GM23248 (cell line): ENCODE measurements at regions not wholly inside any gene's neighbourhood (a gene's known extent, or its start where the extent isn't known, plus 50 kb on each side); places are given as distances from the start of the nearest gene placed in this dataset.
"Not testable (repeated sequence)": the region's sequence is repeated elsewhere in the genome, so short reads cannot be mapped to it uniquely, and the experiment has no call there.

ENCODE experiments used
- DNase-seq: peaks from one replicate; pipeline ENCODE4 v3.0.0-alpha.2; 2015
- H2AFZ ChIP-seq: fragments of 200-600 bp; sonication (generic); 2 replicates; pipeline ENCODE4 v1.6.1; 2016; ENCODE audit warnings: antibody characterized with exemption
- H3F3A ChIP-seq: fragments of 200-600 bp; sonication (generic); 2 replicates; pipeline ENCODE4 v1.6.1; 2016; ENCODE audit warnings: mild to moderate bottlenecking, antibody characterized with exemption, mixed run types; ENCODE audit not compliant: insufficient read depth
- H3K27ac ChIP-seq: fragments of 200-600 bp; sonication (generic); 2 replicates; pipeline ENCODE4 v1.5.1; 2016; ENCODE audit warnings: mild to moderate bottlenecking
- H3K27me3 ChIP-seq: fragments of 200-600 bp; sonication (generic); replicated peaks from 2 replicates; pipeline ENCODE4 v1.6.1; 2016; ENCODE audit warnings: mild to moderate bottlenecking; ENCODE audit not compliant: insufficient read depth
- H3K36me3 ChIP-seq: fragments of 200-600 bp; sonication (generic); 2 replicates; pipeline ENCODE4 v1.6.1; 2016; ENCODE audit warnings: low read depth, mild to moderate bottlenecking
- H3K4me1 ChIP-seq: fragments of 200-600 bp; sonication (generic); 2 replicates; pipeline ENCODE4 v1.6.1; 2016; ENCODE audit warnings: mild to moderate bottlenecking; ENCODE audit not compliant: insufficient read depth
- H3K4me2 ChIP-seq: fragments of 200-600 bp; sonication (generic); one replicate; pipeline ENCODE4 v1.6.1; 2016; ENCODE audit warnings: mild to moderate bottlenecking; ENCODE audit not compliant: unreplicated experiment
- H3K4me3 ChIP-seq: fragments of 200-600 bp; sonication (generic); 2 replicates; pipeline ENCODE4 v1.5.1; 2016; ENCODE audit warnings: mild to moderate bottlenecking
- H3K79me2 ChIP-seq: fragments of 200-600 bp; sonication (generic); 2 replicates; pipeline ENCODE4 v1.6.1; 2016; ENCODE audit warnings: mild to moderate bottlenecking; ENCODE audit not compliant: insufficient read depth
- H3K9ac ChIP-seq: fragments of 200-600 bp; sonication (generic); 2 replicates; pipeline ENCODE4 v1.6.1; 2016; ENCODE audit warnings: mild to moderate bottlenecking
- H3K9me2 ChIP-seq: fragments of 200-600 bp; sonication (generic); 2 replicates; pipeline ENCODE4 v1.6.1; 2016; ENCODE audit warnings: mixed run types, mild to moderate bottlenecking, moderate library complexity; ENCODE audit not compliant: insufficient read depth
- H3K9me3 ChIP-seq: fragments of 200-600 bp; sonication (generic); one replicate; pipeline ENCODE4 v1.6.1; 2017; ENCODE audit warnings: low read depth
- H4K20me1 ChIP-seq: fragments of 200-600 bp; sonication (generic); 2 replicates; pipeline ENCODE4 v1.6.0; 2016; ENCODE audit not compliant: insufficient read depth
- EZH2 ChIP-seq: fragments of 200-600 bp; sonication (generic); IDR thresholded peaks from 2 replicates; pipeline ENCODE4 v1.6.1; 2018; ENCODE audit warnings: antibody characterized with exemption, mild to moderate bottlenecking; ENCODE audit not compliant: insufficient read depth, poor library complexity, severe bottlenecking
- EZH2phosphoT487 ChIP-seq: fragments of 200-600 bp; sonication (generic); IDR thresholded peaks from 2 replicates; pipeline ENCODE4 v1.6.1; 2018; ENCODE audit warnings: antibody characterized with exemption, moderate library complexity, mild to moderate bottlenecking, low read depth; ENCODE audit not compliant: insufficient read depth
- WGBS, 2 experiments: methylation state at CpG; one replicate each; pipeline ENCODE4 v1.1.6; 2015 to 2017; ENCODE audit warnings: low lambda C conversion rate in 2 of 2, low coverage in 1 of 2; ENCODE audit errors: missing lambda C conversion rate in 2 of 2; 5-methylcytosine and 5-hydroxymethylcytosine counted together
- in situ Hi-C: fragments of 300-500 bp; cut with MboI; formaldehyde crosslinking; loops from 2 replicates; pipeline ENCODE4 v1.15.0; 2020

GRCh38 chr1:181984006-181984405 lies 77.5 kb downstream of the ZNF648 start:
- in situ Hi-C loops = no loop called here
- Histone ChIP-seq H4K20me1 (no peaks in the 10 kb centered on the region), H3K27me3 (no peaks in the 10 kb centered on the region), H3K27ac (no peak overlapping the region), H3K4me2 (no peak overlapping the region), H3K9me2 (no peaks in the 10 kb centered on the region), H3K9me3 (no peaks in the 10 kb centered on the region), H3K4me3 (no peak overlapping the region), H3K36me3 (no peaks in the 10 kb centered on the region), H2AFZ (no peak overlapping the region), H3K4me1 (no peaks in the 10 kb centered on the region), H3K79me2 (no peaks in the 10 kb centered on the region), H3K9ac (no peak overlapping the region), H3F3A (no peaks in the 10 kb centered on the region)
- no peak for DNase-seq
- WGBS, 2 experiments = 25 to 29% methylated on average over 4 of the region's 4 CpGs
- TF ChIP-seq EZH2 = no peak
- TF ChIP-seq EZH2phosphoT487 = no peak

- H3K27ac ChIP-seq = no peak overlapping the region
- no peak overlapping the region for H3K4me3 ChIP-seq
- in situ Hi-C loops = no loop called here
- no peaks in the 10 kb centered on the region for H4K20me1 ChIP-seq
- no peak for DNase-seq
- H3K4me1 ChIP-seq = no peaks in the 10 kb centered on the region
- H3K4me2 ChIP-seq = no peak overlapping the region
- no peaks in the 10 kb centered on the region for H3K9me2 ChIP-seq
- H3K79me2 ChIP-seq = no peaks in the 10 kb centered on the region
- no peak overlapping the region for H2AFZ ChIP-seq
- no peak for TF ChIP-seq EZH2
- no peak for TF ChIP-seq EZH2phosphoT487
- H3K9me3 ChIP-seq = no peaks in the 10 kb centered on the region
- no peaks in the 10 kb centered on the region for H3K27me3 ChIP-seq
- H3K9ac ChIP-seq = no peak overlapping the region
- WGBS, 2 experiments = 39 to 46% methylated on average over 4 of the region's 4 CpGs
- H3F3A ChIP-seq = no peaks in the 10 kb centered on the region
- no peaks in the 10 kb centered on the region for H3K36me3 ChIP-seq
Observed at GRCh38 chr1:181981821-181982220, 79.7 kb downstream of the ZNF648 start.

GRCh38 chr1:181972256-181972655 lies 89.3 kb downstream of the ZNF648 start:
- Histone ChIP-seq H3K27me3 (no peaks in the 10 kb centered on the region), H3K9ac (no peak overlapping the region), H3K4me2 (no peak overlapping the region), H3F3A (no peaks in the 10 kb centered on the region), H3K9me3 (no peaks in the 10 kb centered on the region), H3K36me3 (no peaks in the 10 kb centered on the region), H3K27ac (no peak overlapping the region), H3K4me3 (no peak overlapping the region), H3K9me2 (no peaks in the 10 kb centered on the region), H3K79me2 (no peaks in the 10 kb centered on the region), H4K20me1 (no peaks in the 10 kb centered on the region), H2AFZ (no peak overlapping the region), H3K4me1 (no peaks in the 10 kb centered on the region)
- DNase-seq = no peak
- in situ Hi-C loops = no loop called here
- TF ChIP-seq EZH2phosphoT487 (no peak), EZH2 (no peak)
- 20 to 21% methylated on average over 1 of the region's 1 CpG for WGBS, 2 experiments

GRCh38 chr1:181971424-181971823 lies 90.1 kb downstream of the ZNF648 start:
- no peaks in the 10 kb centered on the region for H3K79me2 ChIP-seq
- no peaks in the 10 kb centered on the region for H3F3A ChIP-seq
- no peaks in the 10 kb centered on the region for H4K20me1 ChIP-seq
- in situ Hi-C loops = no loop called here
- H3K9ac ChIP-seq = no peak overlapping the region
- no peak overlapping the region for H2AFZ ChIP-seq
- no peaks in the 10 kb centered on the region for H3K9me2 ChIP-seq
- no peak for DNase-seq
- no peaks in the 10 kb centered on the region for H3K36me3 ChIP-seq
- no peaks in the 10 kb centered on the region for H3K4me1 ChIP-seq
- no peaks in the 10 kb centered on the region for H3K9me3 ChIP-seq
- H3K27ac ChIP-seq = no peak overlapping the region
- no peak overlapping the region for H3K4me2 ChIP-seq
- no peaks in the 10 kb centered on the region for H3K27me3 ChIP-seq
- H3K4me3 ChIP-seq = no peak overlapping the region
- TF ChIP-seq EZH2 (no peak), EZH2phosphoT487 (no peak)

GRCh38 chr1:181969902-181970301 lies 91.6 kb downstream of the ZNF648 start:
- H3K9me2 ChIP-seq = no peaks in the 10 kb centered on the region
- no peak overlapping the region for H3K4me2 ChIP-seq
- H4K20me1 ChIP-seq = no peaks in the 10 kb centered on the region
- H2AFZ ChIP-seq = no peak overlapping the region
- no peaks in the 10 kb centered on the region for H3K9me3 ChIP-seq
- H3K36me3 ChIP-seq = no peaks in the 10 kb centered on the region
- H3K9ac ChIP-seq = no peak overlapping the region
- no peak overlapping the region for H3K4me3 ChIP-seq
- no peaks in the 10 kb centered on the region for H3F3A ChIP-seq
- WGBS, 2 experiments = 31 to 38% methylated on average over 2 of the region's 2 CpGs
- H3K79me2 ChIP-seq = no peaks in the 10 kb centered on the region
- no peaks in the 10 kb centered on the region for H3K4me1 ChIP-seq
- in situ Hi-C loops = no loop called here
- no peak for DNase-seq
- H3K27me3 ChIP-seq = no peaks in the 10 kb centered on the region
- TF ChIP-seq EZH2phosphoT487 = no peak
- no peak for TF ChIP-seq EZH2
- no peak overlapping the region for H3K27ac ChIP-seq

GRCh38 chr1:181954696-181955095 lies 106.8 kb downstream of the ZNF648 start:
- H3K4me2 ChIP-seq, H3K9ac ChIP-seq, DNase-seq, H3K4me1 ChIP-seq, H3F3A ChIP-seq, H3K9me3 ChIP-seq, H3K36me3 ChIP-seq, H2AFZ ChIP-seq, H4K20me1 ChIP-seq, H3K79me2 ChIP-seq, H3K9me2 ChIP-seq, in situ Hi-C loops, H3K27ac ChIP-seq, H3K27me3 ChIP-seq, H3K4me3 ChIP-seq: not testable (repeated sequence)
- 75 to 78% methylated on average over 11 of the region's 11 CpGs for WGBS, 2 experiments

GRCh38 chr1:181954178-181954577 lies 107.3 kb downstream of the ZNF648 start:
- H3K27ac ChIP-seq, H4K20me1 ChIP-seq, H3K9me3 ChIP-seq, in situ Hi-C loops, H3K27me3 ChIP-seq, DNase-seq, H3F3A ChIP-seq, H3K4me2 ChIP-seq, H3K4me1 ChIP-seq, H3K4me3 ChIP-seq, H3K36me3 ChIP-seq, H3K9ac ChIP-seq, H3K9me2 ChIP-seq, H3K79me2 ChIP-seq, H2AFZ ChIP-seq: not testable (repeated sequence)
- 64 to 66% methylated on average over 7 of the region's 7 CpGs for WGBS, 2 experiments
